K562 (cell line): ENCODE measurements at regions not wholly inside any gene's neighbourhood (a gene's known extent, or its start where the extent isn't known, plus 50 kb on each side); places are given as distances from the start of the nearest gene placed in this dataset.

Source experiments
- ATAC-seq: fragments of 200-7000 bp; cut with Tn5 transposase; 3 replicates; pipeline ENCODE4 v1.9.1; 2020; ENCODE audit warnings: moderate library complexity
- BruUV-seq: library from RNA; stranded (reverse); fragments of 400-500 nt; replicated peaks from 2 replicates; lab custom pipeline; 2021; lab: Mats Ljungman, UMichigan
- CTCF ChIA-PET: fragments of 300-600 bp; formaldehyde crosslinking; extraction: SDS; loops from one replicate; lab custom pipeline; 2021; ENCODE audit warnings: low intra/inter-chr PET ratio; lab: Yijun Ruan, JAX
- POLR2A ChIA-PET: fragments of 300-600, 350-650 bp; sonication (Branson Sonifier 250); formaldehyde crosslinking; extraction: SDS; loops from one replicate; lab custom pipeline; 2021; ENCODE audit warnings: antibody characterized with exemption, inconsistent platforms; lab: Yijun Ruan, JAX
- DNase-seq, 4 experiments: peaks; one replicate each; pipeline versions ENCODE4 v3.0.0 to v3.0.0-alpha.2; 2011 to 2018; ENCODE audit warnings: low spot score in 3 of 4, mixed read lengths in 3 of 4; ENCODE audit errors: extremely low read depth in 1 of 4
- FAIRE-seq: peaks from 2 replicates; lab custom pipeline; 2011; peaks lifted over from hg19 to GRCh38; lab: Jason Lieb, UNC
- H2AFZ ChIP-seq: 2 replicates; pipeline ENCODE4 v1.6.0; 2011; ENCODE audit warnings: low read depth, low read length, control low read depth, inconsistent platforms
- H3K27ac ChIP-seq: fragments of 200-600 bp; 3 replicates; pipeline ENCODE4 v1.8.0; 2011; ENCODE audit warnings: low read depth, mild to moderate bottlenecking, control low read depth, inconsistent platforms, low read length, moderate library complexity, mixed read lengths; ENCODE audit errors: extremely low read depth
- H3K27me3 ChIP-seq, 2 experiments: fragments of 300-600 bp in 1 of 2; 2 replicates in 1 of 2; 3 replicates in 1 of 2; pipeline versions ENCODE4 v1.6.0 to v1.8.0; 2011; ENCODE audit warnings: inconsistent platforms in 2 of 2, low read length in 2 of 2, mild to moderate bottlenecking in 1 of 2, mixed read lengths in 1 of 2, moderate library complexity in 1 of 2; ENCODE audit not compliant: control insufficient read depth in 2 of 2, insufficient read depth in 2 of 2
- H3K36me3 ChIP-seq: fragments of 300-600 bp; 3 replicates; pipeline ENCODE4 v1.8.0; 2011; ENCODE audit warnings: mild to moderate bottlenecking, low read length, inconsistent platforms; ENCODE audit not compliant: control insufficient read depth, insufficient read depth
- H3K4me1 ChIP-seq, 2 experiments: fragments of 200-600 bp in 1 of 2; replicated peaks in 1 of 2; 2 replicates in 1 of 2; 3 replicates in 1 of 2; pipeline versions ENCODE4 v1.5.1 to v1.8.0; 2011; ENCODE audit warnings: inconsistent platforms in 2 of 2, low read length in 2 of 2, mild to moderate bottlenecking in 1 of 2, mixed read lengths in 1 of 2, moderate library complexity in 1 of 2; ENCODE audit not compliant: control insufficient read depth in 2 of 2, insufficient read depth in 2 of 2
- H3K4me2 ChIP-seq: 2 replicates; pipeline ENCODE4 v1.6.1; 2011; ENCODE audit warnings: low read length, control low read depth, inconsistent platforms, mixed read lengths; ENCODE audit not compliant: insufficient read depth
- H3K4me3 ChIP-seq: fragments of 200-600 bp; sonication (generic), shearing (Covaris generic); 2 replicates; pipeline ENCODE4 v1.5.1; 2016; ENCODE audit warnings: control low read depth, inconsistent platforms
- H3K79me2 ChIP-seq: fragments of 200-600 bp; 3 replicates; pipeline ENCODE4 v1.8.0; 2011; ENCODE audit warnings: low read length, inconsistent platforms; ENCODE audit not compliant: control insufficient read depth, insufficient read depth
- H3K9ac ChIP-seq, 2 experiments: 2 replicates each; pipeline versions ENCODE4 v1.6.0 to v1.6.1; 2011; ENCODE audit warnings: low read depth in 2 of 2, low read length in 2 of 2, control low read depth in 1 of 2, inconsistent platforms in 1 of 2, mild to moderate bottlenecking in 1 of 2, mixed read lengths in 1 of 2; ENCODE audit not compliant: insufficient read depth in 1 of 2
- H3K9me1 ChIP-seq: one replicate; pipeline ENCODE4 v1.6.0; 2011; ENCODE audit warnings: inconsistent platforms, mild to moderate bottlenecking, low read length, moderate library complexity; ENCODE audit not compliant: control insufficient read depth, insufficient read depth
- H3K9me3 ChIP-seq: replicated peaks from 2 replicates; pipeline ENCODE4 v1.5.1; 2011; ENCODE audit warnings: low read depth, low read length, inconsistent platforms; ENCODE audit not compliant: control insufficient read depth, insufficient read depth
- H4K20me1 ChIP-seq: replicated peaks from 2 replicates; pipeline ENCODE4 v1.6.1; 2011; ENCODE audit warnings: low read length, inconsistent platforms, mixed read lengths; ENCODE audit not compliant: control insufficient read depth, insufficient read depth
- CBX3 ChIP-seq, 2 experiments: IDR thresholded peaks; 1 replicate in 1 of 2; 2 replicates in 1 of 2; pipeline ENCODE4 v1.6.1; 2012; ENCODE audit warnings: inconsistent platforms in 2 of 2, low read length in 2 of 2, borderline replicate concordance in 1 of 2, control low read depth in 1 of 2
- CHD4 ChIP-seq: fragments of 200-600 bp; sonication (generic); IDR thresholded peaks from 3 replicates; pipeline ENCODE4 v1.6.1; 2012; ENCODE audit warnings: low read depth, mild to moderate bottlenecking, mixed read lengths, low read length, inconsistent platforms; ENCODE audit not compliant: insufficient read depth, insufficient replicate concordance, poor library complexity, severe bottlenecking
- MCM2 ChIP-seq: fragments of 450-650 bp; IDR thresholded peaks from 2 replicates; pipeline ENCODE4 v1.6.1; 2017; ENCODE audit warnings: low read depth, mild to moderate bottlenecking
- PREB ChIP-seq: sonication (generic); formaldehyde crosslinking; IDR thresholded peaks from 2 replicates; pipeline ENCODE4 v1.8.1; 2023; ENCODE audit warnings: mild to moderate bottlenecking, missing genetic modification reagents
- SAFB2 ChIP-seq: fragments of 200-400 bp; formaldehyde crosslinking; IDR thresholded peaks from 2 replicates; pipeline ENCODE4 v1.6.1; 2018; ENCODE audit warnings: borderline replicate concordance, low read length, low read depth, moderate library complexity; ENCODE audit not compliant: severe bottlenecking
- SIN3B ChIP-seq: fragments of 450-650 bp; IDR thresholded peaks from 2 replicates; pipeline ENCODE4 v1.6.1; 2017; ENCODE audit warnings: low read depth, mild to moderate bottlenecking, moderate library complexity
- SMARCA4 ChIP-seq: fragments of 450-650 bp; IDR thresholded peaks from 2 replicates; pipeline ENCODE4 v1.6.1; 2016
- TCF7 ChIP-seq: sonication (generic); IDR thresholded peaks from 2 replicates; pipeline ENCODE4 v1.6.1; 2016; ENCODE audit warnings: antibody characterized with exemption, borderline replicate concordance
- XRCC4 ChIP-seq: IDR thresholded peaks from one replicate; pipeline ENCODE4 v1.6.1; 2011; ENCODE audit not compliant: insufficient read depth, insufficient read length; ENCODE audit errors: extremely low read depth
- ZNF561 ChIP-seq: fragments of 450-650 bp; formaldehyde crosslinking; conservative IDR thresholded peaks from 2 replicates; pipeline ENCODE4 v1.4.0; 2020; ENCODE audit warnings: mild to moderate bottlenecking, moderate library complexity
- WGBS: fragments of 100-300 bp; shearing (Covaris generic); methylation state at CpG from one replicate; pipeline ENCODE4 v1.1.6; 2016; ENCODE audit warnings: low coverage, mixed read lengths; ENCODE audit not compliant: insufficient coverage; ENCODE audit errors: missing lambda C conversion rate; 5-methylcytosine and 5-hydroxymethylcytosine counted together
- in situ Hi-C: fragments of 300-500 bp; cut with MboI; formaldehyde crosslinking; loops from 4 replicates; pipeline ENCODE4 v1.15.0; 2018; ENCODE audit warnings: inconsistent platforms, mixed read lengths
- intact Hi-C: fragments of 100-400 bp; cut with micrococcal nuclease; formaldehyde crosslinking; loops from 2 replicates; pipeline ENCODE4 v1.14.2; 2022
- TF ChIP-seq, protein P1 (sequence below): fragments of 250-450 bp; sonication (Bioruptor Pico); IDR thresholded peaks from 2 replicates; pipeline ENCODE4 v1.6.1; 2021; ENCODE audit warnings: mild to moderate bottlenecking

GRCh38 chr7:46572691-46573090, 651.6 kb upstream of the IGFBP3 start:
- FAIRE-seq (no peak), ATAC-seq (no peak), DNase-seq (no peak)
- intact Hi-C loops, result no loop called here
- POLR2A ChIA-PET, result no interaction called here
- in situ Hi-C loops, result no loop called here
- no peak overlapping the region for H3K27ac ChIP-seq
- H4K20me1 ChIP-seq, result no peaks in the 10 kb centered on the region
- no peak overlapping the region for H3K9ac ChIP-seq
- TF ChIP-seq TCF7 (no peak), SMARCA4 (no peak), SIN3B (no peak), XRCC4 (no peak), MCM2 (no peak), CBX3 (IDR thresholded peaks at IDR 0.05; ENCODE audit: borderline replicate concordance in 1 of 2, low read length in 2 of 2) (no peak), SAFB2 (no peak), ZNF561 (no peak), PREB (CRISPR knock-in tag) (no peak), CHD4 (no peak)
- TF ChIP-seq, protein P1, sequence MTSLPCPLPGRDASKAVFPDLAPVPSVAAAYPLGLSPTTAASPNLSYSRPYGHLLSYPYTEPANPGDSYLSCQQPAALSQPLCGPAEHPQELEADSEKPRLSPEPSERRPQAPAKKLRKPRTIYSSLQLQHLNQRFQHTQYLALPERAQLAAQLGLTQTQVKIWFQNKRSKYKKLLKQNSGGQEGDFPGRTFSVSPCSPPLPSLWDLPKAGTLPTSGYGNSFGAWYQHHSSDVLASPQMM, result no peak
- no peak overlapping the region for H3K4me2 ChIP-seq
- H3K9me3 ChIP-seq, result 0 out of 2 replicates have a peak, but pooled peaks cover 2% of the 10 kb centered on the region
- no peaks in the 10 kb centered on the region for H3K36me3 ChIP-seq
- no peaks in the 10 kb centered on the region for H3K27me3 ChIP-seq
- H3K4me3 ChIP-seq, result no peak overlapping the region
- H3K79me2 ChIP-seq, result no peaks in the 10 kb centered on the region
- 0% methylated on average over 2 of the region's 2 CpGs for WGBS
- H3K9me1 ChIP-seq, result no peaks in the 10 kb centered on the region
- no peaks in the 10 kb centered on the region for H3K4me1 ChIP-seq
- no peak overlapping the region for H2AFZ ChIP-seq
- no TSS peak for BruUV-seq
- CTCF ChIA-PET, result no interaction called here
